Globus pallidus (tissue), 1 donor: ENCODE measurements at regions not wholly inside any gene's neighbourhood (a gene's known extent, or its start where the extent isn't known, plus 50 kb on each side); places are given as distances from the start of the nearest gene placed in this dataset.

Experiments used
- DNase-seq: peaks from one replicate; pipeline ENCODE4 v3.0.0-alpha.2; 2015; ENCODE audit warnings: low spot score

DNA sequence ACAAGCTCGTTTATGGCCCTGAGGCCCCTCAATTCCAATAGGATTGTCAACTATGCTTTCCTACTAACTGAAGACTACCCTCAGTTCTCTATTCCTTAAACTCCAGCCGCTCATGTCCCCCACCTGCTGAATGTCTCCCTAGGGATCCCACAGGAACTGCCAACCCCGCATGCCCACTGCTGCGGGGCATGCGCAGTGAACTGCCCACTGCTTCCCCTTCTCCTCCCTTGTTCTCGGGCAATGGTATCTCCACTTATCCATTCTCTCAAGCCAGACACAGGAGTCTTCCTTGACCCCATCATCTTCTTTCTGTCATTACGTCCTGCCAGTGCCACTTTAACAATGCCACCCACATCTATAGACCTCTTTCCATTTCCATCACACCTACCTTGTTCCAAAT lies 90.0 kb downstream of the FGF18 start:
- DNase-seq, result no peak

DNA sequence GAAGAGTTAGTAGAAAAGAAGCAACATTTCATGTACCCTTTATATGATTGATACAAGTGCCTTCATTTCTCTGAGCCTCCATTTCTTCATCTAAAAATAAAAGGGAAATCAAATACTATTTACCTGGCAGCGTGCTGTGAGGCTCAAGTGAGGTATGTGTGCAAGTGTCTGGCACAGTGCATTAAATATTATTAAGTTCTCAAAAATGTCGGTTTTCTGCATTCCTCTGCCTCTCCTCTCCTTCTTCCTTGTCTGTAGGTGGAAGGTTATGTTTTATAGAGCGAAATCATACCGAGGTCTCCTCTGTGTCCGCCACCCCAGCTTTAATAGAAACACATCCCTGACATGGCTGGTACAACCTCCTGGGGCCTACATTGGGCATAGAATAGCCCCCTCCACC lies 93.0 kb downstream of the FGF18 start:
- no peak for DNase-seq

DNA sequence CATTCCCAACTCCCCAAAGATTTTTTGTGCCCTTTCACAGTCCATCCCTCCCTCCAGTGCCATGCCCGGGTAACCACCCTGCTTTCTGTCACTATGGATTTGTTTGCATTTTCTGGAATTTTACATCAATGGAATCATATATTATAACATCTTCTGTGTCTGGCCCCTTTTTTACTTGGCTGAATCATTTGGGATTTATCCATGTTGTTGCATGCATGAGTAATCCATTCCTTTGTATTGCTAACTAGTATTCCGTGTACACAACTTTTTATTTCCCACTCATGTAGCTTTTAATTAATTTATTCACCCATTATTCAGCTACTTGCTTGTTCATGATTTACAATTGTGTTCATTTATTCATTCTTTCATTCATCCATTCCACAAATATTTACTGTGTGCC lies 94.1 kb downstream of the FGF18 start:
- no peak for DNase-seq

DNA sequence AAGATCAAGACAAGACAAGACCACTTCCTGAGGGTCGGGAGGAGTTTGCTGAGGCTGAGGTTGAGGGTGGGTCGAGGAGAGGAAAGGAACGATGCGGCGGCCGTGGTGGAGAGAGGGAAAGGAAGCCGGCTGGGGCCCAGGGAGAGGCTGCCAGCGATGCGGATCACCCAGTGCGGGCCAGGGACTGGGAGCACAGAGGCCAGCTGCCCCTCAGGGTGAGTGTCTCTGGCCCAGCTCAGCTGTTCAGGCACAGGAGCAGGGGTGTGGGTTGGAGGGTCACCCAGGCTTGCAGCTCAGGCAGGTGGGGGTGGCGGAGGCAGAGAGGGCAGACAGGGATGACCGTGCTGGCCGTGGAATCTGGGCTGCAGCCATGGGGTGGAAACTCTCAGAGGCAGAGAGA lies 99.5 kb downstream of the FGF18 start:
- no peak for DNase-seq

DNA sequence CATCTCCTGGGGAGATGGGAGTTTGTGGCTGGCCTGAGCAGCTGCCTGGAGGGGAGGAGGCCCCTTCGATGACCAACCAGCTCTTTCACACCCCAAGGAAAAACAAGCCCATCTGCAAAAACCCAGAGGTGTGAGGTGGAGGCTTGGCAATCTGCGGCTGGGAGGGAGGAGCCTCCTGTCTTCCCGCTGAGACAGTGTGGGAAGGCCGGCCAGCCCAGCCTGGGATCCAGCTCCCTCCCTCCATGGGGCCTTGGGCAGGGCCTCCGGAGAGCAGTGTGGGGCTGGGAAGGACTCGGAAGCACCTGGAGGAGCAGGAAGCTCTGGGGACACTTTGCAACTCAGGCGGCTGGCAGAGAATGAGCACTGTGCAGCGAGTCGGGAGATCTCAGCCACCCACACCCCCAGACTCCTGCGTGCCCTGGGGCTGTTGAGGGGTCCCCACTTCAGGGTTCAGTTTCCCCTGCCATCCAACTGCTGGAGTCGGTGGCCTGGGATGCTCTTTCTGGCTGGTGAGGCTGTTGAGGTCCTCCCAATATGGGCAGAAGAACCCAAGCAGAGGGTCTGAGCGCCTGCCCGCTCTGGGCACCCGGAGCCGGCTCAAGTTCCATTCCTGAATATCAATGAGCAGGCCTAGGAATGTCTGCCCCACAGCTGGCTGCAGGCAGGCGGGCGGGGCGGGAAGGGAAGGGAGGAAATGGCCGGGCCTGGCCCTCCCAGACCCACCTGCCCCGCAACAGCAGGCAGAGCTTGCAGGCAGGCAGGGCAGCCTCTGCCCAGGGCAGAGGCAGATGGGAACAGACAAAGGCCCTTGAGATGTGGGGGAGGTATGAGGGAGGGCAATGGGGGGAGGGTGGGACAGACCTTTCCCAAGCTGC lies 101.1 kb downstream of the FGF18 start:
- DNase-seq, result no peak

DNA sequence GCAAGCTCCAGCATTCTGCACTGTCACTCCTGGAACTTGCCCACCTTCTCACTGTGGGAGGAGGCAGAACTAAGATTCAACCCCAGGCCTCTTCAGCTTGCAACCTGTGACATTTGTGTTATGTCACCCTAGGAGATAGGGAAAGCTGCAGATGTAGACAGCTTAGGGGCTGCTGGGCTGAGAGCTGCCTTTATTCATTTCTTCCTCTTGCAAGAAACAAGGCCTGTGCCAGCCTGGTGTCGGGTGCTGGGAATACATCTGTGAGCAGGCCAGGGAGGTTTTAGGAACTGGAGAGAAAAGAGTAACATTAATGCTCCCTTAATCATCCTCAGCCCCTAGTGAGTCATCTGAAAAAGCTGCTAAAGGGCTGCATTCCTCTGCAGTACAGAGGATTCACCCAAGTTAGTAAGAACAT lies 101.8 kb downstream of the FGF18 start:
- no peak for DNase-seq

DNA sequence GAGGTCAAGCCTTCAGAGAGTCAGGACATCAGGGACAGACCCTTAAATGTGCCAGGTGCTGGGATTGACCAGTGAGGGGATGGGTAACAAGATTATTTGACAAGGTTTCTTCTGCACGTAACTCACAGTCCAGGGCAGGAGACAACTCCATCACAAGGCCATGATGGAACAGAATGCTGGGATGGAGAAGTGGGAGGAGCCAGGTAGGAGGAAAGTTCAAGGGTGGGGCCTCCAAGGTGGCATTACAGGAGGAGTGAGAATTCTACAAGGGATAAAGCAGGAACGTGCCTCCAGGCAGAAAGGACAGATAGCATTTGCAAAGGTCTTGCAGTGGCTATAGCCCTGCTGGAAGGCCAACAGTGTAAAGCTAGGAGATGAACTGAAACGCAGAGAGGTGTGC lies 102.2 kb downstream of the FGF18 start:
- DNase-seq, result no peak

DNA sequence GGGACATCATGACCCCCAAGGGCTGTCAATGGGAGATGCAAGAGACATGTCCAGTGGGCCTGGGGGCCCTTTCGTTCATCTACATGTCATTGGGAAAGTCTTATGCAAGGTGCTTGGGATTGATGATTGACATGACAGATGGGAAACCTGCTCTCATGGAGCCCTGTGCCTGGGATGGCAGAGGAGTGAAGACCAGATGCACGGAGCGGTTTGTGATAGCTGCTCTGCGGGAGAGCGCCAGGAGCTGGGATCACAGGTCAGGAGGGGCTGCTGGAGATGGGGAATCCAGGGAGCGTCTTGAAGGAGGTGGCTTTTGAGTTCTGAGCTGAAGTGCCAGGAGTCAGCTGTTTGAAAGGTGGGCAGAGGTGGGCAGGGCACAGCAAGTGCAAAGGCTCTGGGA lies 104.3 kb downstream of the FGF18 start:
- DNase-seq, result no peak

DNA sequence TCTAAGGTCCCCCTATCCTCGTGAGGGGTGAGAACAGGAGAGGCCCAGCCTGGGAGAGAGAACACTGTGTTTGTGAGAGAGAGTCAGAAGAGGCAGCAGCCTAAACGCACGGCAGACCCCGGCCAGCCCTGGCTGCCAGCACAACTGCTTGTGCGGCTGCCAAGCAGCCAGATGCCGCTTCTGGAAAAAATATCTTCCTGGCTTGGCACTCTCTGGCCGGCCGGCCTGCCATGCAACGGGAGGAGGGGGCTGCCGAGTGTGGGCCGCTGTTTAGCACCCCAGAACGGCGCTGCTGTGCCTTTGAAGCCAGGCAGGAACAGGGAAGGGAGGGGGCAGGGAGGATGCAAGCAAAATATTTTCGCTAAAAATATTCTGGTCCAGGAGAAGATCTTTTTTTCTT lies 105.0 kb downstream of the FGF18 start:
- DNase-seq, result no peak

DNA sequence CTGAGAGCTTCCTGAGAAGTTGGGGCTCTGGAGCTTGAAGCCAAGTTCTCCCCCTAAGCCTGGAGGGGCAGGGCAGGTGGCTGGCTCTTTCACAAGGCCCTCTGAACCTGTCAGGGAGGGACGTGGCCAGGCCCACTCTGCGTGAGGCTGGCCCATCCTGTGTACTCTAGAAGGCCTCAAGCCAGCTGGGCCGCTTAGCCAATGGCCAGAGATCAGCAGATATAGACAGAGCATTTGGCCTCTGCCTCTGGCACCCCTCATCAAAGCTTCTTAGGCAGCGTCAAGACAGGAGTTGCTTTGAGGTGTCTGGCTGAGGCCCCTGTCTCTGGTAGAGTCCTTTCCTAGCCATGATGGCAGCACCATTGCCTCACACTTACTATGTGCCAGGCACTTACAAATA lies 105.6 kb downstream of the FGF18 start:
- no peak for DNase-seq

DNA sequence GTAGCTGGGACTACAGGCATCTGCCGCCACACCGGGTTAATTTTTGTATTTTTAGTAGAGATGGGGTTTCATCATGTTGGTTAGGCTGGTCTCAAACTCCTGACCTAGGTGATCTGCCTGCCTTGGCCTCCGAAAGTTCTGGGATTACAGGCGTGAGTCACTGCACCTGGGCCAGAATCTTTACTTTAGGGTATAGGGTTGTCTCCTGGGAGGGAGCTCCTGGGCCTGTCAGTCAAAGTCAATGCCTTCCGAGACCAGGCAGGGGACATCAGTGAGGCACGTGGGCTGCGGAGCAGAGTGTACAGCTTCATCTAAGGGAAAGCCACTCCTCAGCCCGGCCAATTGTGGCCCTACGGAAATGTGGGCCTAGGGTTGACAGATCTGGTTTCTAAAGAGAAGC lies 108.6 kb downstream of the FGF18 start:
- no peak for DNase-seq

DNA sequence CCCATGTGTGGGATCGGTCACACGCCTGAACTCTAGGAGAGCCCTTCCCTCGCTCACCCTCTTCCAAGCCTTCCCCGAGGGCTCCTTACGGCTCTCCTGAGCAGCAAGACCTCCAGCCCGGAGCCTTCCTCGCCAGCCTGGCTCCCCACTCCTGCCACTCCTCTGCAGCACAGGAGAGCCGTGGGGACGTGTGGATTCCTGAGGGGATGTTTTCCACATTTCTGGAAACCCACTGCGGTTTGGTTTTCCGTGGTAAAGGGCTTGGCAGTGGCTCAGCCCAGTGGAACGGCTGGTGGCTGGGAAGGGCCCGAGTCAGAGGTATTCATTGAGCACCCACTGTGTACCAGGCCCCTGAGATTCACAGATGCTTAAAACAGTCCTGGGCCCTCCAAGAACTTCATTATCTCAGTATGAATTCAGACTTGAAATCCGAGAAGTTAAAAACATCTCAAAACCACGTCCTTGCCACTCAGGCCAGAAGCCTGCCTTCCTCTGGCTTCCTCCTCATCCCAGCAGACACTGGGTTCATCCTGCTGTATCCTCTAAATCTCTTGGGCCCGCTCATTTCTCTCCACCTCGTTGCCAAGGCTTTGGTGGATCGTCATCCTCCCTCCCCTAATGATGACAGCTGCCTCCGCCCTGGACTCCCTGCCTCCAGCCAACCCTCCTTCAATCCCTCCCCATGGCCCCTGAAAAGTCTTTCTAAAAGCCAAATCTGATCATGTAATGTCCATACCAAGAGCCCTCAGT lies 109.6 kb downstream of the FGF18 start:
- DNase-seq, result no peak

DNA sequence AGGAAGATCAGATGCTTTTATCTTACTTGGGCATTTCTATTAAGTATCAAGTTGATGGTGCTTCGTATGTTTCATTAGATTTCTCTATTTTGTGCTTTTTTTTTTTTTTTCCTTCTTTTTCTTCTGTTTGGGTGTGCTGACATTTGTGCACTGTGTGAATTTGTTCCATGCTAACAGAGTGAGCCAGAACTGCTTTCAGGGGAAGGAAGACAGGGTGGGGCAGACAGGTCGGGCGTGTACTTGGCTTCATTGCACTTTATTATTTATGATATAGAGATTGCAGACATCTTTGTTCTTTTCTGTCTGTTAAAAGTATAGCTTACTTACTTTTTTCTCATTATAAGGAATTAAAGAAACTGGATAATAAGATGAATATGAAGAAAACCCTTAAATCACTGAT lies 112.2 kb downstream of the FGF18 start:
- no peak for DNase-seq

DNA sequence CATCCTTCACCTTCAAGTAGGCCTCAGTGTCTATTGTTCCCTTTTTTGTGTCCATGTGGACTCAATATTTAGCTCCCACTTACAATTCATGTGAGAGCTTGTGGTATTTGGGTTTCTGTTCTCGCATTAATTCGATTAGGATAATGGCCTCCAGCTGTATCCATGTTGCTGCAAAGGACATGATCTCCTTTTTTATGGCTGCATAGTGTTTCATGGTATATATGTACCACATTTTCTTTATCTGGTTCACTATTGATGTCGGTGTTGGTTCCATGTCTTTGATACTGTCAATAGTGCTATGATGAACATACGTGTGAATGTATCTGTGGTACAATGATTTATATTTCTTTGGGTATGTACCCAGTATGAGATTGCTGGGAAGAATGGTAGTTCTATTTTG lies 113.7 kb downstream of the FGF18 start:
- no peak for DNase-seq

DNA sequence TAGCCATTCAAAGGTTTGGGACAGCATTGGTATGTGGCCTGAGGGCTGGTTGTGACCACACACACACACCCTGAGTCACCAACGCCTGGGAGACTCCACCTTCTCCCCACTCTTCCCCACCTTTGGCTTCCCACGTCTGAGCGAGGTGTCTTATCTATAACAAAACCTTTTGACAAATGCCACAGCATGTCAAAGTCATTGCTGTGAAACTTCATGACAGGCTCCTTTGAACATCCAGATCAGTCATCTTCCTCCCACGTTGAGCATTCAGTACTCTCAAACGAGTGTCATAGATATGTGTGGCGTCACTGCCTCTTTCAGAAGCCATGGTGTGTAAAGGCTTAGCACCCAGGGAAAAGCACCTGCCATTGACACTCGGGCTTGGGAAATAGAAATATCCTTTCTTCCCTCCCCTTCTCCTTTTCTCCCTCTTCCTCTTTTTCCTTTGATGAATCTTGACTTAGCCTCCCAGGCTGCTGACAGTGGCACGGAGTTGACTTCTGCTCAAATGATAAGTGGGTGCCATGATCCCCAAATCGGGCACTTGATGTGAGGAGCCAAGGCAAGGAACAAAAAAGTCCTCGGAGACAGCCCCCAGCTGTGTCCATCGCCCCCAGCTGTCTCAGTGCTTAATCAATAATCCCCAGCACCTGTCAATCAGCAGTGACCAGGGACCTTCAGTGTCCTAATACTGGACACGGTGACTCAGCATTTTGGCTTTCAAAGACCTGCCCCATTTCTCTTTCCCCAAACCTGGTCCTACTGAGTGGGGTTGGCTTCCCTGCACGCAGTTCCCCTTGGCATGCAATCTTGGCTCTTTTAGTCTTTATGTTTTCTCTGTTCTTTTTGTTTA lies 114.8 kb downstream of the FGF18 start:
- DNase-seq, result no peak

DNA sequence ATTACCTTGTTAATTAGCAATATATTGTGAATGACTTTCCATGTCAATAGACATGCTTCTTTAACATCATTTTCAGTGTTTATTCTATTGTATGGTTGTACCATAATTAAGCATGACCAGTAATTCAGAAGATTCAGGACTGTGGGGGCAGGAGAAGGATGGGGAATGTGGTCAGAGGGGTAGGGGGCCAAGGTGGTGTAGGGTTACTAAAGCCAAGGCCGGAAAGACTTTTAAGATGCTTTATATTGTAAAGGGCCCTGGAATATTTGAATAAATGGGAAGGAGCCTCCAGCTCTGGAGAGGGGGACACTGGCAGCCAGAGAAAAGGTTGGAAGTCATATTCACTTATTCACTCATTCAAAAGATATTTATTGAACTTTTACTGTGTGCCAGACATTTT lies 115.7 kb downstream of the FGF18 start:
- no peak for DNase-seq

DNA sequence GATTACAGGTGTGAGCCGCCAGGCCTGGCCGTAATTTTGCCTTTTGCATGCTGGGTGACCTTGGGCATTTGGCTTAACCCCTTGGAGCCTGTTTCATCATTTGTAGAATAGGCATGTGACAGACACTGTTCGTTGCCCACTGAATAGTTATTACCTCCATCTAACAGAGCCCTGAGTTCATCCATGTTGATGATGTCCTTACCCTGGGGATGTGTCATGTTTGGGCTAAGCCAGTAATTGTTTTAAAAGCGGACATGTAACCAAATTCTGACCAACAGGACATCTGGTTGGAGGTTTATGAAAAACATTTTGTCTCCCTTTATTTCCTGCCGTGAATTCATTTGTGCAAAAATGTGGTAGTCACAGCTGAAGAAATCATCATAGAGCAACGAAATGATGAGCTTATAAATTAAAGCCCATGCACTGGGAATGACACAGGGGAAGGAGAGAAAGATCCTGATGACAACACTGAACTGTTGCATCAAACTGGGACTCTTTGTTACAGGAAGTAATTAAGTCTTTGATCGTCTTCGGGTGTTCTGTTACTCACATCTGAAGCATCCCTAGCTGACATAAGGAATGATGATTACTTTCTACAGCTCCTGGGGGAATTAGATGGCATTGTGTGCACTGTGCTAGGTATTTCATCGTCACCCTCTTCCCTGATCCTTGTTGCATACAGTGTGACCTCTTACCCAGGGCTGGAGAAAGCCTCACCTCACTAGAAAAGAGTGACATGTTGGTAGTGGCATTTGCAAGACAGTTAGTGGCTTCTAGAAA lies 117.8 kb downstream of the FGF18 start:
- no peak for DNase-seq

DNA sequence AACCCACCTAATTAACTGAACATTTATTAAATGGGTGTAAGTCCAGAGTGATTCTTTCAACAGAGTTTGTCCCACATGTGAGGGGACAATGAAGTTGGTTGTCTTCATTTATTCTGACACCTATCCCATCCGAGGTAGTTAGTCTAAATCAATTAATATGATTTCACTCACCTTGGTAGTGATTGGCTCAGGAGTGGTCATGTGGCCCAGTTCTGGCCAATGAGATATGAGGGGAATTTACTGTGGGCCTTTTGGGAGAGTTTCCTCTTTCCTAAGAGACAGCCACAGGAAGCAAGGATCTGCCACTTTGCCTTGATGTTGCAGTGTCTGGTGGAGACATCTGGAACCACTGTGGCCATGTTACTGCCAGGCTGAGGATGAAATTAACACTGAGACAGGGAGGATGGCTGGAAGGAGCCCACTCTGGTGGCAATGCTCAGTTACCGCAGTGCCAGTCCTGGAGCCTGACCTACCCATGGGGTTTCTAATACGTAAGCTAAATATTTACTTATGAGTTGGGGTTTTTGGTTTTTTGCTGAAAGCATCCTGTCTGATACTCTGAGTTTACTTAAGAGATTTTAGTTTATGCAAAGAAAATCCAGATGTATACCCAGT lies 118.6 kb downstream of the FGF18 start:
- DNase-seq, result no peak

DNA sequence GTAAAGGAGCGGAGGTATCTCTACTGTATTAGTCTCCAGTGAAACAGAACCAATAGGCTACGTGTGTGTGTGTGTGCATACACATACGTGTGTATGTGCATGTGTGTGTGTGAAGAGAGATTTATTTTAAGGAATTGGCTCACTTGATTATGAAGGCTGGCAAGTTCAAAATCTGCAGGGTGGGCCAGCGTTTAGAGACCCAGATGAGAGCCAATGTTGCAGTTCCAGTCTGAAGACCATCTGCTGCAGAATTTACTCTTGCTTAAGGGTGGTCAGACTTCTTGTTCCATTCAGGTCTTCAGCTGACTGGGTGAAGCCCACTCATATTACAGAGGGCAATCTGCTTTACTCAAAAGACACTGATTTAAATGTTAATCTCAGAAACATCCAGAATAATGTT lies 119.2 kb downstream of the FGF18 start:
- no peak for DNase-seq

DNA sequence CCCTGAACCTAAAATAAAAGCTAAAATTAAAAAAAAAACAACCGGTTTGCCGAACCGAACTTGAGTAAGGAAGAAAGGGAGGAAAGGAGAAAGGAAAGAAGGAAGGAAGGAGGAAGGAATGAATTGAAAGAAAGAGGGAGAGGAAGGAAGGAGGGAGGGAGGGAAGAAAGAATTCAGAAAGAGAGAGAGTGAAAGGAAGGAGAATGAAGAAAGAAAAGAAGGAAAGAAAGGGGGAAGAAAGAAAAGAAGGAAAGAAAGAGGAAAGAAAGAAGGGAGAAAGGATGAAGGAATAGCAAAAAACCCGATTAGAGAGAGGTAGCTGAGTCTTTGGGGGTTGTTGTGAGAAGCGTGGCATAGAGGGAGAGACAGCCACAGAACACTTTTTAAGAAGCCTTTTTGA lies 121.4 kb downstream of the FGF18 start:
- no peak for DNase-seq

DNA sequence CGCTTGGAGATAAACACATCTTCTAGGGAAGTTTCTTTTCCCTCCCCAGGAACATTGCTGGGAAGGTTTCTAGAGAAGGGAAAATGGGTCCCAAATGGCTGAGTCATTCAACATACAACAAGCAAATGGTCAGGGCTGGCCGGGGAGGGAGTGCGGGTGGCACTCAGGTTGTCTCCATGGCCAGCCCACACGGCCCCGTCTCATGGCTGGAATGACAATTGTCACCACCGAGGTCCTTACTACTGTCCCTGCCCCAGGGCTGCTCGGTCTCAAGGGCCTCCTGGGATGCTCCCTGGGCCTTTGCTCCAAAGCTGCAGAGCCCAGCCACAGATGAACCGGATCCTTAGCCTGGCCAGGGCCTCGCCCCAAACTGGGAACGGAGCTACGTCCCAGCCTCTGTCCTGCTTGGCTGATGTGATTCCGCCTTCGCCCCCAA lies 121.9 kb downstream of the FGF18 start:
- no peak for DNase-seq
